GM10266 (cell line): ENCODE measurements at regions not wholly inside any gene's neighbourhood (a gene's known extent, or its start where the extent isn't known, plus 50 kb on each side); places are given as distances from the start of the nearest gene placed in this dataset.

Experiments used
- DNase-seq: peaks from one replicate; pipeline ENCODE4 v3.0.0; 2012; ENCODE audit errors: extremely low spot score
- TF ChIP-seq, protein P1 (sequence below): IDR thresholded peaks from 2 replicates; pipeline ENCODE4 v1.5.1; 2012; ENCODE audit warnings: mild to moderate bottlenecking, low read depth; ENCODE audit not compliant: control insufficient read depth, insufficient read depth; ENCODE audit errors: missing control alignments

DNA sequence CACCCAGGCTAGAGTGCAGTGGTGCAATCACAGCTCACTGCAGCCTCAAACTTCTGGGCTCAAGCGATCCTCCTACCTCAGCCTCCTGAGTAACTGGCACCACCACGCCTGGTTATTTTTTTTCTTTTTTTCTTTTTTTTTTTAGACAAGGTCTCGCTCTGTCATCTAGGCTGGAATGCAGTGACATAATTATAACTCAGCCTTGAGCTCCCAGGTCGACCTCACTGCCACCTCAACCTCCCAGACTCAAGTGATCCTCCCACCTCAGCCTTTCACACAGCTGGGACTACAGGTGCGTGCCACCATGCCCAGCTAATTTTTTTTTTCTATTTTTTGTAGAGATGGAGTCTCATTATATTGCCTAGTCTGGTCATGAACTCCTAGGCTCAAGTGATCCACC lies 66.9 kb upstream of the ECE1 start:
- no peak for DNase-seq
- TF ChIP-seq, protein P1, sequence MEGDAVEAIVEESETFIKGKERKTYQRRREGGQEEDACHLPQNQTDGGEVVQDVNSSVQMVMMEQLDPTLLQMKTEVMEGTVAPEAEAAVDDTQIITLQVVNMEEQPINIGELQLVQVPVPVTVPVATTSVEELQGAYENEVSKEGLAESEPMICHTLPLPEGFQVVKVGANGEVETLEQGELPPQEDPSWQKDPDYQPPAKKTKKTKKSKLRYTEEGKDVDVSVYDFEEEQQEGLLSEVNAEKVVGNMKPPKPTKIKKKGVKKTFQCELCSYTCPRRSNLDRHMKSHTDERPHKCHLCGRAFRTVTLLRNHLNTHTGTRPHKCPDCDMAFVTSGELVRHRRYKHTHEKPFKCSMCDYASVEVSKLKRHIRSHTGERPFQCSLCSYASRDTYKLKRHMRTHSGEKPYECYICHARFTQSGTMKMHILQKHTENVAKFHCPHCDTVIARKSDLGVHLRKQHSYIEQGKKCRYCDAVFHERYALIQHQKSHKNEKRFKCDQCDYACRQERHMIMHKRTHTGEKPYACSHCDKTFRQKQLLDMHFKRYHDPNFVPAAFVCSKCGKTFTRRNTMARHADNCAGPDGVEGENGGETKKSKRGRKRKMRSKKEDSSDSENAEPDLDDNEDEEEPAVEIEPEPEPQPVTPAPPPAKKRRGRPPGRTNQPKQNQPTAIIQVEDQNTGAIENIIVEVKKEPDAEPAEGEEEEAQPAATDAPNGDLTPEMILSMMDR = no peak

DNA sequence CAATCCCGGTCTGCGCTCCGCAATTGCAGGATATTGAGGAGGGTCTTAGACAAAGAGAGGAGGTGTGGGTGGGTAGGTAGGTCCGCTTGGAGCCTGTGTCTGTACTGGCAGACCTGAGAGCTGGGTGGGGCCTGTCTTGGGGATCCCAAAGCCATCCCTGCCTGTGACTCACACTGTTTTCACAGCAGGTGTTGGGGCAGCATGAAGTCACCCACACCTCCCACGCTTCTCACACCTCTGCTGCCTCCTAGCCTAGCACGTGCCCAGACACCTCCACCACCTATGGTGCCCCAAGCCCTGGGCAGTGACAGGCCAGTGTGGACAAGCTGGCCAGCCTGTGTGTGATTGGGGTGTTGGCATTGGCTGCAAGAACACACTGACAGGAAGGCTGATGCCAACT lies 65.7 kb upstream of the ECE1 start:
- TF ChIP-seq, protein P1 = no peak
- no peak for DNase-seq

DNA sequence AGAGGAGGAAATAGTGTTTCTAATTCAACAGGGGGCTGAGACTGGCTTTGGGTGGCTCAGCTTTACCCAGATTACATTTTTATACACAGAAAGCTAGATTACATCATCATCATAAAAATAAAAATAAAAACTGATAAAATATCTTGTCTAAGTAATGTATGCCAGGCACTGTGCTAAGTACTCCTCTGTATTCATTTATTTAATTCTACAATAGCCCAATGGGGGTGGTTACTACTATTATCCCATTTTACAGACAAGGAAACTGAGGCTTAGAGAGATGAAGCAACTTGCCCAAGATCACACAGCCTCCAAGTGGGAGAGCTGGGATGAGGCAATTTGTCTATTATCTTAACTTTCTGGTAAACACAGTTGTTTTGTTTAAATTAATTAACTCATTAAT lies 62.3 kb upstream of the ECE1 start:
- DNase-seq = no peak

DNA sequence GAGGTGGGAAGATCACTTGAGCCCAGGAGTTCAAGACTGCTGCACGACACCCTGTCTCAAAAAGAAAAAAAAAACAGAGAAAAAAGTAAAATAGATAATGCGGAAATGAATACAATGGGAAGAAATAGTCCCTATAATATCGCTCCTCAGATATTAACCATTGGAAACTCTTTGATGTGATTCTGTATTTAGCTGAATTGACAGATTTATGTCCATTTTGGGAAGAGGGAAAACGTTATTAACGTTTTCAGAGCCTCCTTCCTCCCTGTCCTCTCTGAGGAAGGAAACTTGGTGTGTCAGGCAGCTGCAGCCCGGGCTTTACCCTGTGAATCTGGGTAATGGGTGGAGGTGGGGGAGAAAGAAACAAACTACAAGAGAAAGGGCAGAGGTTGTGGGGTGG lies 61.6 kb upstream of the ECE1 start:
- DNase-seq = no peak
- TF ChIP-seq, protein P1 = no peak

More for the DNA sequence above, 62.3 kb upstream of the ECE1 start:
- TF ChIP-seq, protein P1 = no peak

DNA sequence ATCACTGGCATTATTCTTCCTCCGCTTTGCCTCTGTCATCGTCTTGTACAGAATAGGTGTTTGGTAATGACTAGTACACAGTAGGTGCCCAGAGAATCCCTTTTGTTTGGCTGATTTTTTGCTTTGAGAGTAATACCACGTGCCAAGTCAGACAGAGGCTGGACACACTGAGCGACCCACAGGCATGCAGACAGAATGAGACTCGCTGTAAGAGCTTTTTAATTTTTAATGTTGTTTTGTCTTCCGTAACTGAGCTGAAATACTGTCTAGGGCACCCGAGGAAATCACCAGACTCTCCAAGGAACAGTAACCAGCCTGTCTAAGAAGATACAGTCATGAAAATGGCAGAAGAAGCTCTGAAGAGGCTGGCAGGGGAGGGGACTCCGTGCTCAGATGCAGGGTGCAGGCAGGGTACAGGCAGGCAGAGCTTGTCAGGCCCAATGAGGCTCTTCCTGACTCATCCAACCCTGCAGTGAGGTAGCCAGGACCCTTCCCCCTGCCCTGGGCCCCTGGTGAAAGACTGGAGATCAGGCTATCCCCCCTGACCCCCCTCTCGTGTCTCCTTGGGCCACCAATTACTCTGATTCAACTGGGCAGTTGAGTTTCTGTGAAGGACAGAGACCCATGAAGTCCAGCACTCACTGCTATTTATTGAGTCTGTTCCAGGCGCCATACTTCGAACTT lies 60.1 kb upstream of the ECE1 start:
- TF ChIP-seq, protein P1 = no peak
- DNase-seq = no peak

DNA sequence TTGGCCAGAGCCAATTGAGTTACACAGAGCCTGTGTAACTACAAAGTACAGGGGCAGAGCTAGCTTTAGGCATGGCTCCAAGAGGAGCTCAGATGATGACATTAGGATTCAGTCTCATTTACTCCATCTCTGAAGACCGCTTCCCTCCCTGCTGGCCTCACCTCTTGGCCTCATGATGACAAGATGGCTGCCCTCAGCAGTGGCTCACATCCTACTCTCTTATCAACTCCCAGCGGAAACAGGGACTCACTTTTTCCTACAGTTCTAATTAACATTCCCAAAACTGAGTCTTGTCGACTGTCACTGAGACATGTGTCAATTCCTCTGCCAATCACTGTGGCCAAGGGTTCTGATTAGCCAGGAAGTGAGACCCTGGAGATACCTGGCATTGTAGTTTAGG lies 59.4 kb upstream of the ECE1 start:
- no peak for DNase-seq
- TF ChIP-seq, protein P1 = no peak

DNA sequence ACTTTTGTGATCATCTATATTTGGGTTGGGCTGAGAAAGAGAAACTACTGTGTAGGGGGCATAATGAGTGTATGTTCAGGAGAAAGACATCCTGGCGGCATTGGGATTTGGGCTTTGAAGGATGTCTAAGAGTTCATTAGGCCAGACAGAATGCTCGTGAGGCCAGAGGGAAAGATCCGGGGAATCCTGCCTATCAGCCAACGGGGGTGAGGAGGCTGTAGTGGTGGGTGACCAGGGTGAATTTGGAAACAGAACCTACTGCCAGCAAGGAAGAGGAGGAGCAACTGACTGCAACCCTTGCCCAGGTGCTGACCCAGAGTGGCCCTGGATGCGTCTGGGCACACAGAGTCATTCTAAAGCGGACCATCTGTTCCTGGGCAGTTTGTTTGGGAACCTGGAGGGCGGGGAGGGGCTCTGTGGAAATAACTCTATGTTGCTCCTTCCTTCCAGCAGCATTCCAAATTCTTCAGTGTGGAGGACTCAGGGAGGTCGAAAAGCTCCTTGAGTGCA lies 56.9 kb upstream of the ECE1 start:
- TF ChIP-seq, protein P1 = no peak
- DNase-seq = no peak
